ENCODE measurements at regions not wholly inside any gene's neighbourhood (a gene's known extent, or its start where the extent isn't known, plus 50 kb on each side); places are given as distances from the start of the nearest gene placed in this dataset.

DNA sequence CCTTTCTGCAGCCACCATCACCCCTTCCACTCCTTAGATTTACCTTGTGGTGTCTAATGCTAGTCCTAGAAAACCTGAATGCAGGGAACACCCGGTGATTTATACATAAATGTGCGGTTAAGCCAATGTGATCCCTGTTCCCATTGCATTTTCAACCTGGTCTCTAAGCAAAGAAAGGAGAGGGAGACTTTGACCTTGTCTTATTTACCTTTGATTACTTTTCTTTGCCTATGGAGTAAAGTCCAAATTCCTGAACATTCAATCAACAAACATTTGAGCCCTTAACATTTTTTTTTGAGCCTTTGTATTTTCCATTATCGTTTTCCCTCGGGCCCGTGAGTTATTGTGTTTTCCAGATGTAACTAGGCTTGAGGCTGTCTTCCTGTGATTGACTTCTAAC is 233.9 kb downstream of the ZNF248 start:
- CTCF ChIA-PET: no interaction called here
- ATAC-seq (no peak), DNase-seq (no peak)
- Mint-ChIP-seq H3K36me3 (ENCODE audit: low read depth) (no peaks in the 10 kb centered on the region), H3K4me3 (no peak overlapping the region), H3K9me3 (ENCODE audit: insufficient read depth) (peaks cover 11% of the 10 kb centered on the region), H3K4me1 (ENCODE audit: low read depth) (no peaks in the 10 kb centered on the region), H3K27me3 (ENCODE audit: low read depth) (no peaks in the 10 kb centered on the region), H3K27ac (no peak overlapping the region)
- POLR2A ChIA-PET: no interaction called here

GRCh38 chr10:37619336-37619735 is 238.1 kb downstream of the ZNF248 start:
- ATAC-seq (no peak), DNase-seq (no peak)
- H3K4me1 Mint-ChIP-seq (ENCODE audit: low read depth): no peaks in the 10 kb centered on the region
- CTCF ChIA-PET: no interaction called here
- H3K4me3 Mint-ChIP-seq: no peak overlapping the region
- H3K36me3 Mint-ChIP-seq (ENCODE audit: low read depth): no peaks in the 10 kb centered on the region
- peaks cover 19% of the 10 kb centered on the region for H3K9me3 Mint-ChIP-seq (ENCODE audit: insufficient read depth)
- no peak overlapping the region for H3K27ac Mint-ChIP-seq
- POLR2A ChIA-PET: no interaction called here
- H3K27me3 Mint-ChIP-seq (ENCODE audit: low read depth): no peaks in the 10 kb centered on the region

- DNase-seq: no peak
- POLR2A ChIA-PET: no interaction called here
- Mint-ChIP-seq H3K27ac (no peak overlapping the region), H3K9me3 (ENCODE audit: insufficient read depth) (peaks cover 17% of the 10 kb centered on the region), H3K4me1 (ENCODE audit: low read depth) (no peaks in the 10 kb centered on the region), H3K4me3 (no peak overlapping the region), H3K27me3 (ENCODE audit: low read depth) (no peaks in the 10 kb centered on the region), H3K36me3 (ENCODE audit: low read depth) (no peaks in the 10 kb centered on the region)
- CTCF ChIA-PET: no interaction called here
- ATAC-seq: no peak
Observed at GRCh38 chr10:37588299-37588698, 269.1 kb downstream of the ZNF248 start.

DNA sequence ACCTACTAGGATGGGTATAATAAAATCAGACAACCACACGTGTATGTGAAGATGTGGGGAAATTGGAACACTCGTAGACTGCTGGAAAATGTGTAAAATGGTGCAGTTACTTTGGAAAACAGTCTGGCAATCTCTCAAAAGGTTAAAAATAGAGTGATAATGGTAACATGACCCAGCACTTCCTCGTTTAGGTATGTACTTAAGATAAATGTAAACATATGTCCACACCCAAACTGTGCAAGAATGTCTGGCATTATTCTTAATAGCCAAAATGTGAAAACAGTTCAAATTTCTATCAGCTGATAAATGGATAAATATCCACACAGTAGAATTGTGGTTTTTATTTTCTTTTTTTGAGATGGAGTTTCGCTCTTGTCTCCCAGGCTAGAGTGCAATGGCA is 272.8 kb downstream of the ZNF248 start:
- Mint-ChIP-seq H3K4me1 (ENCODE audit: low read depth) (no peaks in the 10 kb centered on the region), H3K4me3 (no peak overlapping the region), H3K9me3 (ENCODE audit: insufficient read depth) (peaks cover 25% of the 10 kb centered on the region), H3K27me3 (ENCODE audit: low read depth) (no peaks in the 10 kb centered on the region), H3K36me3 (ENCODE audit: low read depth) (no peaks in the 10 kb centered on the region), H3K27ac (no peak overlapping the region)
- DNase-seq (no peak), ATAC-seq (no peak)
- ChIA-PET CTCF (no interaction called here), POLR2A (no interaction called here)

DNA sequence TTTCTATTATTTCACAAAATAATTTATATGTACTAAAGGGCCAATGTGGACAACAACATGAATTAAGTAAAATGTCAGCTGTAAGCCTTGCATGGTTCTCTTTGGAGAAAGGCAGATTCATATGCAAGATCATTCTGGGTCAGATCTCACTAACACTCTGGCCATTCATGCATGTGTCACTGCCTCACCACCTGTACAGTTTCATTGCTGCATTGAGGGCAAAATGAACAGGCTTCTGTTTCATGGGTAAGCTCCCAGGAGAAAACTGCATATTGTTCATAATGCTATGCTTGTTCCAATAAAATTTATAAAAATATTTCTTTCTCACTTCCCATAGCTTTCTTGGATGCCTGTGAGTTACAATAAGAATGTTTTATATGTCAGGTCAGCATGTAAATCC is 275.2 kb downstream of the ZNF248 start:
- Mint-ChIP-seq H3K36me3 (ENCODE audit: low read depth) (no peaks in the 10 kb centered on the region), H3K9me3 (ENCODE audit: insufficient read depth) (peaks cover 17% of the 10 kb centered on the region), H3K27me3 (ENCODE audit: low read depth) (no peaks in the 10 kb centered on the region), H3K4me3 (no peak overlapping the region), H3K27ac (no peak overlapping the region), H3K4me1 (ENCODE audit: low read depth) (no peaks in the 10 kb centered on the region)
- ChIA-PET CTCF (no interaction called here), POLR2A (no interaction called here)
- DNase-seq (no peak), ATAC-seq (no peak)

DNA sequence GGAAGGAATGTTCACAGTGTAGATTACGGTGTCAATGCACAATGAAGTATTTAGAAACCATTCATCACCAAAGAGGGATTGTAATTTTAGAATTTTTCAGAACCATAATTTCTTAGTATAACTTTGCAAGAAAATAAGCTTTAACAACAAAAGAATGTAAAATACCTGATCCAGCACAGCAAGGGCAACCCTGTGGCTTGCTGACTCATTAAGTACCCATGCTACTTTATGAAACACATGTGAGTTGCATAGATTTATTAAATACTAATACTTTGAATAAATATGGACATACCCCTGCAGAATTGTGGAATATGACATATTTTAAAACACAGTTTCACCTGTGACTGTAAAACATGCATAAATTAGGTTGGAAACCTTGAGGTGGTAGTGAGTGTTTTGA is 281.3 kb downstream of the ZNF248 start:
- ChIA-PET POLR2A (no interaction called here), CTCF (no interaction called here)
- no peaks in the 10 kb centered on the region for H3K27me3 Mint-ChIP-seq (ENCODE audit: low read depth)
- peaks cover 20% of the 10 kb centered on the region for H3K9me3 Mint-ChIP-seq (ENCODE audit: insufficient read depth)
- H3K4me3 Mint-ChIP-seq: no peak overlapping the region
- no peaks in the 10 kb centered on the region for H3K4me1 Mint-ChIP-seq (ENCODE audit: low read depth)
- H3K36me3 Mint-ChIP-seq (ENCODE audit: low read depth): no peaks in the 10 kb centered on the region
- DNase-seq (no peak), ATAC-seq (no peak)
- H3K27ac Mint-ChIP-seq: no peak overlapping the region

DNA sequence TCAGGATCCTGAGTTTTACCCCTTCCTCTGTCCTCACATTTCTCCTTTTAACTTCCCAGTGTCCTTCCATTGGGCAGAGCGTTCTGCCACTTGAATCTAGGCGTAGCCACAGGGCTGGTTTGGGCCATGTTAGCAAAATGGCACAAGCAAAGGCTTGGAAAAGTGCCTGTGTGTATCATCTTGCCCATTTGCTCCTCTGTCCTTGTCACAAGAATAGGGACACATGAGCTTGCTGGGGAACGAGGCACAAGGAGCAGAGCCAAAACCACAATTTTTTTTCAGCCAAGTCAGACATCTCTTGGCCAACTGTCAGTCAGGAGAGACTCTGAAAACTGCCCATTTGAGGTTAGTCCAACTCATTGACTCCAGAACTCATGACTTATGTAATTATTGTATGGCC is 285.2 kb downstream of the ZNF248 start:
- peaks cover 10% of the 10 kb centered on the region for H3K9me3 Mint-ChIP-seq (ENCODE audit: insufficient read depth)
- H3K27ac Mint-ChIP-seq: no peak overlapping the region
- ChIA-PET CTCF (no interaction called here), POLR2A (no interaction called here)
- no peaks in the 10 kb centered on the region for H3K36me3 Mint-ChIP-seq (ENCODE audit: low read depth)
- H3K4me3 Mint-ChIP-seq: no peak overlapping the region
- H3K4me1 Mint-ChIP-seq (ENCODE audit: low read depth): no peaks in the 10 kb centered on the region
- ATAC-seq (no peak), DNase-seq (no peak)
- H3K27me3 Mint-ChIP-seq (ENCODE audit: low read depth): no peaks in the 10 kb centered on the region

GRCh38 chr10:37566332-37566731 is 291.1 kb downstream of the ZNF248 start:
- CTCF ChIA-PET: no interaction called here
- no peak for ATAC-seq
- Mint-ChIP-seq H3K4me1 (ENCODE audit: low read depth) (no peaks in the 10 kb centered on the region), H3K27ac (no peak overlapping the region), H3K4me3 (no peak overlapping the region), H3K27me3 (ENCODE audit: low read depth) (no peaks in the 10 kb centered on the region), H3K36me3 (ENCODE audit: low read depth) (no peaks in the 10 kb centered on the region), H3K9me3 (ENCODE audit: insufficient read depth) (peaks cover 4% of the 10 kb centered on the region)
- DNase-seq: no peak
- POLR2A ChIA-PET: no interaction called here

- ATAC-seq (no peak), DNase-seq (no peak)
- ChIA-PET CTCF (no interaction called here), POLR2A (no interaction called here)
- Mint-ChIP-seq H3K27ac (no peak overlapping the region), H3K9me3 (ENCODE audit: insufficient read depth) (peaks cover 4% of the 10 kb centered on the region), H3K4me1 (ENCODE audit: low read depth) (no peaks in the 10 kb centered on the region), H3K27me3 (ENCODE audit: low read depth) (no peaks in the 10 kb centered on the region), H3K4me3 (no peak overlapping the region), H3K36me3 (ENCODE audit: low read depth) (no peaks in the 10 kb centered on the region)
Observed at GRCh38 chr10:37563715-37564108, 293.7 kb downstream of the ZNF248 start.

DNA sequence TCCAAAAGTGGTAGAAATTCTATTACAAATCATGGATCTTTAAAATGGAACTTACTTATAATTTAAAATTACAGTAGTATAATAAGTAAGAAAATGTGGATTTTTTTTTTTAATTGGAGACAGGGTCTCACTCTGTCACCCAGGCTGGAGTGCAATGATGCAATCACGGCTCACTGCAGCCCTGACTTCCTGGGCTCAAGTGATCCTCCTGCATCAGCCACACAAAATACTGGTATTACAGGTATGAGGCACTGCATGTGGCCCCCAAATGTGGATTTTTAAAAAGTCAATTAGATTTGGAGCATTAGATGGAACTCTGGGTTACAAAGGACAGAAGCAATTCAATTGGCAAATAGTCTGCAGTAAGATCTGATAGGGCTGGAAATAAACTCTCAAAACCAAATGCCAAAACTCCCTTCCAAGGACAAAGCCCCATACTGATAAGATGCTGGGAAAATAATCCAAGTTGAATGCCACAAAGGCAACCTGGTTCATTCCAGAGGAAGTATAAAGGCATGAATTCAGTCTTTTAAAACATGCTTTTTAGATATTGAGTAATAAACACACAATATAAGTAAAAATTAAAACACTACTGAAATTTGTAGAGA is 294.2 kb downstream of the ZNF248 start:
- CTCF ChIA-PET: no interaction called here
- ATAC-seq (no peak), DNase-seq (no peak)
- Mint-ChIP-seq H3K4me3 (no peak overlapping the region), H3K36me3 (ENCODE audit: low read depth) (no peaks in the 10 kb centered on the region), H3K27ac (no peak overlapping the region), H3K27me3 (ENCODE audit: low read depth) (no peaks in the 10 kb centered on the region), H3K9me3 (ENCODE audit: insufficient read depth) (peaks cover 4% of the 10 kb centered on the region), H3K4me1 (ENCODE audit: low read depth) (no peaks in the 10 kb centered on the region)
- POLR2A ChIA-PET: no interaction called here

GRCh38 chr10:37552881-37553280 is 304.5 kb downstream of the ZNF248 start:
- DNase-seq: no peak
- ChIA-PET CTCF (no interaction called here), POLR2A (no interaction called here)
- H3K4me1 Mint-ChIP-seq (ENCODE audit: low read depth): no peaks in the 10 kb centered on the region
- H3K4me3 Mint-ChIP-seq: no peak overlapping the region
- H3K27me3 Mint-ChIP-seq (ENCODE audit: low read depth): no peaks in the 10 kb centered on the region
- ATAC-seq: no peak
- peaks cover 23% of the 10 kb centered on the region for H3K9me3 Mint-ChIP-seq (ENCODE audit: insufficient read depth)
- no peak overlapping the region for H3K27ac Mint-ChIP-seq
- no peaks in the 10 kb centered on the region for H3K36me3 Mint-ChIP-seq (ENCODE audit: low read depth)

DNA sequence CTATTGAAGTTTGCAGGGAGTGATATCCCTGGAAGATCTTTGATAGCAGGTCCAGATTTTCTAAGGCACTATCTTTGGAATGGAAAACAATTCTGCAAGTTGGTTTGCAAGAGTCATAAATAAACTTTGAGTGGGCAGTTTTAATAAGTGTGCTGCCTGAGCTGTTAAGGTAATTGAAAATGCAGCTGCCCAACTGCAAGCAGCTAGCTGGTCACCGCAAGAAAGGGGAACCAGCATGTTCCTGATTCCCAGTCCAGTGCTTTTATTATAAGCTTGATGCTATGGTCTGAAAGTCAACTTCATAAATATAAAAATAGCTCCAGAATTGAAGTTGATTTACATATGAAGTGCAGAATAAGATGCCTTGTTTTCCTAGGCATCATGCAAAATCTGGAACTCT is 308.4 kb downstream of the ZNF248 start:
- peaks cover 12% of the 10 kb centered on the region for H3K9me3 Mint-ChIP-seq (ENCODE audit: insufficient read depth)
- no peak for ATAC-seq
- DNase-seq: no peak
- H3K36me3 Mint-ChIP-seq (ENCODE audit: low read depth): no peaks in the 10 kb centered on the region
- no peak overlapping the region for H3K4me3 Mint-ChIP-seq
- POLR2A ChIA-PET: no interaction called here
- H3K4me1 Mint-ChIP-seq (ENCODE audit: low read depth): no peaks in the 10 kb centered on the region
- H3K27me3 Mint-ChIP-seq (ENCODE audit: low read depth): no peaks in the 10 kb centered on the region
- no peak overlapping the region for H3K27ac Mint-ChIP-seq
- CTCF ChIA-PET: no interaction called here

DNA sequence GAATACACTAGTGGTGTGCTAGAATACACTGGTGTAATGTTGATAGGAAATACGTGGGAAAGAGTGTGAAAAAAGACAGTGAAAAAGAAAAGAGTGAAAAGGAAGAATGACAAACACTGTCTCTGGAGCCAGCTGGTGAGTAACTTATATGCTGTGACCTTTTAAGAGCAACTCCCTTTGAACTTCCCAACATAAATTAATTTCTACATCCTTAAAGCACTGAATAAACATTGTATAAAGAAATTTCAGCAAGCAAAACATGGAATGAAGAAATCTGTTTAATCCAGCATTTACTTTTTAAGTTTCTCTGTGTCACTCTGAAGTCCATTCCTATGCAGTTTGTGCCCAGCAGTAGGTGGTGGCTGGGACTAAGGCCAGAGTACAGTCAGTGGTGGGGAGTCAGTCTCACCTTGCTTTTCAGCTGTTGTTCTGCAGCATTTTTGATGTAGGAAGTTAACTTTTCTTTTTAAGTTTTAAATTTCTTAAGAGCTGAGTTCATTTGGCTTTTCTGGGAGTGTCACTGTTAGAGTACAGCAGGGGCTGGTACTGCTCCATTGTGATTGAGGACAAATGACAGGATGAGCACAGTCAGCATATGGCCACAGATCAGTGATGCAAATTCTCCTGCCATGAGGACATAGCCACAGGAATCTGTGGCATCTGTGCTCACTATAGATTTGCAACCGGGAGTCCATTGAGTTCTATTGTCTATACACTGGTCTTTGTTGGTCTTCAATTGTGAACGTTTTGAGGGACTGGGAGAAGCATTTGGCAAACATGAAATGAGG is 321.8 kb downstream of the ZNF248 start:
- H3K4me1 Mint-ChIP-seq (ENCODE audit: low read depth): no peaks in the 10 kb centered on the region
- ATAC-seq (no peak), DNase-seq (no peak)
- no peak overlapping the region for H3K27ac Mint-ChIP-seq
- no peaks in the 10 kb centered on the region for H3K27me3 Mint-ChIP-seq (ENCODE audit: low read depth)
- ChIA-PET POLR2A (no interaction called here), CTCF (no interaction called here)
- H3K36me3 Mint-ChIP-seq (ENCODE audit: low read depth): no peaks in the 10 kb centered on the region
- no peak overlapping the region for H3K4me3 Mint-ChIP-seq
- H3K9me3 Mint-ChIP-seq (ENCODE audit: insufficient read depth): peaks cover 14% of the 10 kb centered on the region
